Neuronal stem cell (in vitro differentiated cells): ENCODE measurements at regions not wholly inside any gene's neighbourhood (a gene's known extent, or its start where the extent isn't known, plus 50 kb on each side); places are given as distances from the start of the nearest gene placed in this dataset.

Experiments used
- DNase-seq: peaks from one replicate; pipeline ENCODE4 v3.0.0-alpha.2; 2013; ENCODE audit warnings: low spot score
- H2AFZ ChIP-seq: one replicate; pipeline ENCODE4 v1.6.1; 2013; ENCODE audit warnings: mild to moderate bottlenecking, low read length, inconsistent platforms
- H2AK5ac ChIP-seq: 2 replicates; pipeline ENCODE4 v1.6.1; 2013; ENCODE audit warnings: low read depth, mild to moderate bottlenecking, inconsistent platforms, low read length, moderate library complexity, mixed read lengths
- H2BK120ac ChIP-seq: 2 replicates; pipeline ENCODE4 v1.6.1; 2013; ENCODE audit warnings: low read depth, mild to moderate bottlenecking, inconsistent platforms, low read length, moderate library complexity, mixed read lengths
- H2BK12ac ChIP-seq: one replicate; pipeline ENCODE4 v1.6.1; 2013; ENCODE audit warnings: low read length, inconsistent platforms
- H2BK15ac ChIP-seq: 2 replicates; pipeline ENCODE4 v1.6.1; 2013; ENCODE audit warnings: mild to moderate bottlenecking, low read length, inconsistent platforms, mixed read lengths
- H2BK5ac ChIP-seq: one replicate; pipeline ENCODE4 v1.6.1; 2013; ENCODE audit warnings: inconsistent platforms, mild to moderate bottlenecking, low read length, moderate library complexity
- H3K14ac ChIP-seq: one replicate; pipeline ENCODE4 v1.6.1; 2013; ENCODE audit warnings: low read length, inconsistent platforms
- H3K18ac ChIP-seq: 2 replicates; pipeline ENCODE4 v1.6.1; 2013; ENCODE audit warnings: low read length, inconsistent platforms
- H3K23ac ChIP-seq: 2 replicates; pipeline ENCODE4 v1.6.1; 2013; ENCODE audit warnings: low read depth, mild to moderate bottlenecking, mixed read lengths, low read length, inconsistent platforms; ENCODE audit not compliant: poor library complexity
- H3K27ac ChIP-seq: replicated peaks from 3 replicates; pipeline ENCODE4 v1.5.1; 2013; ENCODE audit warnings: low read length, inconsistent platforms
- H3K27me3 ChIP-seq, 3 experiments: 2 replicates each; pipeline ENCODE4 v1.6.1; 2013; ENCODE audit warnings: low read length in 3 of 3, mild to moderate bottlenecking in 2 of 3, inconsistent platforms in 1 of 3, low read depth in 1 of 3, mixed read lengths in 1 of 3, moderate library complexity in 1 of 3; ENCODE audit not compliant: control insufficient read depth in 3 of 3, insufficient read depth in 3 of 3
- H3K36me3 ChIP-seq, 2 donors: replicated peaks in 1 of 2; 2 replicates each; pipeline ENCODE4 v1.6.1; 2013; ENCODE audit warnings: low read length in 2 of 2; ENCODE audit not compliant: control insufficient read depth in 2 of 2, insufficient read depth in 2 of 2
- H3K4ac ChIP-seq: 2 replicates; pipeline ENCODE4 v1.6.1; 2013; ENCODE audit warnings: inconsistent platforms, mild to moderate bottlenecking, low read length, moderate library complexity
- H3K4me1 ChIP-seq, 2 donors: 1 replicate in 1 of 2; 2 replicates in 1 of 2; pipeline ENCODE4 v1.6.1; 2013; ENCODE audit warnings: low read length in 2 of 2, low read depth in 1 of 2; ENCODE audit not compliant: control insufficient read depth in 2 of 2, insufficient read depth in 1 of 2
- H3K4me2 ChIP-seq: one replicate; pipeline ENCODE4 v1.6.1; 2013; ENCODE audit warnings: mild to moderate bottlenecking, low read length, inconsistent platforms; ENCODE audit not compliant: insufficient read depth, poor library complexity, severe bottlenecking
- H3K4me3 ChIP-seq, 2 donors: 2 replicates each; pipeline ENCODE4 v1.5.1; 2013; ENCODE audit warnings: low read length in 2 of 2, mild to moderate bottlenecking in 2 of 2, inconsistent platforms in 1 of 2, moderate library complexity in 1 of 2
- H3K79me1 ChIP-seq: one replicate; pipeline ENCODE4 v1.6.1; 2013; ENCODE audit warnings: low read depth, mild to moderate bottlenecking, inconsistent platforms, low read length, moderate library complexity
- H3K9ac ChIP-seq: one replicate; pipeline ENCODE4 v1.6.1; 2013; ENCODE audit warnings: mild to moderate bottlenecking, low read depth, low read length, inconsistent platforms; ENCODE audit not compliant: poor library complexity
- H3K9me3 ChIP-seq, 2 donors: replicated peaks in 1 of 2; 2 replicates each; pipeline versions ENCODE3 to v1.6.1; 2013; ENCODE audit warnings: low read length in 2 of 2, mild to moderate bottlenecking in 2 of 2, inconsistent platforms in 1 of 2, low read depth in 1 of 2, mixed read lengths in 1 of 2, moderate library complexity in 1 of 2; ENCODE audit not compliant: control insufficient read depth in 2 of 2, insufficient read depth in 1 of 2
- H4K8ac ChIP-seq: one replicate; pipeline ENCODE4 v1.6.1; 2013; ENCODE audit warnings: low read depth, mild to moderate bottlenecking, inconsistent platforms, low read length, moderate library complexity
- H4K91ac ChIP-seq: one replicate; pipeline ENCODE4 v1.6.1; 2013; ENCODE audit warnings: low read length, low read depth, mild to moderate bottlenecking, inconsistent platforms; ENCODE audit not compliant: poor library complexity
- WGBS, 2 donors: extraction: QIAGEN DNeasy Blood & Tissue Kit; methylation state at CpG; one replicate each; pipeline ENCODE4 v1.1.7; 2013; ENCODE audit warnings: missing lambda C conversion rate in 2 of 2, mixed read lengths in 1 of 2; ENCODE audit not compliant: insufficient read length in 2 of 2, insufficient replicate concordance in 1 of 2; ENCODE audit errors: extremely low coverage in 2 of 2; 5-methylcytosine and 5-hydroxymethylcytosine counted together

DNA sequence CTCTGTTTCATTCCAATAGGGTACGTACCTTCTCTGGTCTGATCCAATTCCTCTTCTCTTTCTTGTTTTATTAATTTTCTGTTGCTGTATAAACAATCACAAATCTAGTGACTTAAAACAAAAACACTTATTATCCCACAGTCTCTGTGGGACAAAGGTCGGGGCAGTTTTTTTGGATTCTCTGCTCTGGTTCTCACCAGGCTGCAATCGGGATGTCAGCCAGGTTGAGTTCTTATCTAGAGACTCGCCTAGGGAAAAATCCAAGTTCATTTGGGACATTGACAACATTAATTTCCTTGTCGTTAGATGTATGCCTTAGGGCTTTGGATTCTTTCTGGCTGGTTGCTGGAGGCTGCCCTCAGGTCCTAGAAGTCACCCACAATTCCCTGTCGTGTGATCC is 430.5 kb upstream of the RORB start:
- Histone ChIP-seq H3K4me1 (no peaks in the 10 kb centered on the region), H2BK12ac (no peak overlapping the region), H3K27ac (no peak overlapping the region), H2BK5ac (no peak overlapping the region), H2BK120ac (no peak overlapping the region), H2AK5ac (no peak overlapping the region), H3K23ac (no peak overlapping the region), H3K36me3 (no peaks in the 10 kb centered on the region), H3K9me3 (no peaks in the 10 kb centered on the region), H3K14ac (no peak overlapping the region), H3K4me3 (no peak overlapping the region), H3K79me1 (no peaks in the 10 kb centered on the region), H3K27me3 (no peaks in the 10 kb centered on the region), H3K4me2 (no peak overlapping the region), H3K9ac (no peak overlapping the region), H3K18ac (no peak overlapping the region), H3K4ac (no peak overlapping the region), H4K91ac (no peak overlapping the region), H2AFZ (no peak overlapping the region), H4K8ac (no peak overlapping the region), H2BK15ac (no peak overlapping the region)
- no CpG with 5 or more reads among the region's 6 CpGs for WGBS, 2 donors
- no peak for DNase-seq

DNA sequence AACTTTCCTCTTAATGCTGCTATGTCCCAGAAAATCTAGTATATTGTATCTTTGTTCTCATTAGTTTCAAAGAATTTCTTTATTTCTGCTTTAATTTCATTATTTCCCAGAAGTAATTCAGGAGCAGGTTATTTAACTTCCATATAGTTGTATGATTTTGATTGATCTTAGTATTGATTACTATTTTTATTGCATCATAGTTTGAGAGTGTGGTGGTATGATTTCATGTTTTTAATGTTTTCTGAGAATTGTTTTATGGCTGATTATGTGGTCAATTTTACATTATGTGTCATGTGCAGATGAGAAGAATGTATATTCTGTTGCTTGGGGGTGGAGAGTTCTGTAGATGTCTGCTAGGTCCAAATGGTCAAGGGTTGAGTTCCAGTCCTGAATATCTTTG is 425.6 kb upstream of the RORB start:
- no peak overlapping the region for H4K8ac ChIP-seq
- no peak overlapping the region for H3K23ac ChIP-seq
- no peak overlapping the region for H3K4me2 ChIP-seq
- no peak overlapping the region for H3K4ac ChIP-seq
- H2AK5ac ChIP-seq: no peak overlapping the region
- no peaks in the 10 kb centered on the region for H3K4me1 ChIP-seq
- H3K36me3 ChIP-seq: no peaks in the 10 kb centered on the region
- no peak overlapping the region for H2BK120ac ChIP-seq
- H2BK15ac ChIP-seq: no peak overlapping the region
- no peak overlapping the region for H3K18ac ChIP-seq
- H3K79me1 ChIP-seq: peaks cover 2% of the 10 kb centered on the region
- H3K27me3 ChIP-seq: no peaks in the 10 kb centered on the region
- no peaks in the 10 kb centered on the region for H3K9me3 ChIP-seq
- no peak overlapping the region for H3K9ac ChIP-seq
- H2BK5ac ChIP-seq: no peak overlapping the region
- no peak overlapping the region for H3K14ac ChIP-seq
- no peak overlapping the region for H4K91ac ChIP-seq
- H2AFZ ChIP-seq: no peak overlapping the region
- H3K27ac ChIP-seq: no peak overlapping the region
- H3K4me3 ChIP-seq: no peak overlapping the region
- no peak overlapping the region for H2BK12ac ChIP-seq
- no peak for DNase-seq

DNA sequence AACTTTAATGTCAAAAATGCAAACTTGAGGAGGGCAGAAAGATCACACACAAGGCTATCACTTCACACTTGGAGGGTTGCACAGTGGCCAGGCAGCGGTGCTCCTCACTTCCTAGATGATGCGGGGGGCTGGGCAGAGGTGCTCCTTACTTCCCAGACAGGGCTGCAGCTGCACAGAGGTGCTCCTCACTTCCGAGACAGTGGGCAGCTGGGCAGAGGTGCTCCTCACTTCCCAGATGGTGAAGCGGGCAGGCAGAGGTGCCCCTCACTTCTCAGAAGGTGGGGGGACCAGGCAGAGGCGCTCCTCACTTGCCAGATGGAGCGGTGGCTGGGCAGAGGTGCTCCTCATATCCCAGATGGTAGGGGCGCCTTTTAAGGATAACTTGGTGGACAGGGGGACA is 423.2 kb upstream of the RORB start:
- H3K23ac ChIP-seq: no peak overlapping the region
- H2AFZ ChIP-seq: no peak overlapping the region
- no peak overlapping the region for H3K14ac ChIP-seq
- peaks cover 0 to 5% of the 10 kb centered on the region in 2 donors for H3K4me1 ChIP-seq
- no peak overlapping the region for H2BK12ac ChIP-seq
- no peak for DNase-seq
- no peak overlapping the region for H3K27ac ChIP-seq
- H3K9me3 ChIP-seq: no peaks in the 10 kb centered on the region
- no peak overlapping the region for H3K18ac ChIP-seq
- peaks cover 2% of the 10 kb centered on the region for H3K79me1 ChIP-seq
- no peaks in the 10 kb centered on the region for H3K27me3 ChIP-seq
- H2BK5ac ChIP-seq: no peak overlapping the region
- H3K4me3 ChIP-seq: no peak overlapping the region
- H3K4ac ChIP-seq: no peak overlapping the region
- H3K4me2 ChIP-seq: no peak overlapping the region
- no peak overlapping the region for H4K91ac ChIP-seq
- H2BK120ac ChIP-seq: no peak overlapping the region
- H2BK15ac ChIP-seq: no peak overlapping the region
- H3K9ac ChIP-seq: no peak overlapping the region
- H4K8ac ChIP-seq: no peak overlapping the region
- WGBS, 2 donors: no CpG with 5 or more reads among the region's 7 CpGs
- no peaks in the 10 kb centered on the region for H3K36me3 ChIP-seq
- H2AK5ac ChIP-seq: no peak overlapping the region

DNA sequence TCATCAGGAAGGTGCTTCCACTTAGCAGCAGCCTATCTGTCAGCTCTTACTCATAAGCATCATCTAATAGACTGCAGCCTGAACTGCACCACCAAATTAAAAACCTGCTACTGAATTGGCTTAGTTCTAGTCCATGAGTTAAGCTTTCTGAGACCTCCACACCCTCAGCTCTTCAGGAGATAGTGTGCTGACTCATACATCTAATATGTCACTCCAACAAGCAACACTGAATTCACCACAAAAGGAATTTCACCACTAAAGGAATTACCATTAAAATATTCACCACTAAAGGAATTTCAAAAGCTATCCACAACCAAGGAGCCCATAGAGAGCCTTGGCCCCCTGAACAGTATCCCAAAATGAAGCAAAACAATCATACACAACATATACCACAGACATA is 418.5 kb upstream of the RORB start:
- Histone ChIP-seq H3K4me3 (no peak overlapping the region), H3K27me3 (no peaks in the 10 kb centered on the region), H3K4me1 (peaks cover 0 to 5% of the 10 kb centered on the region in 2 donors), H3K14ac (no peak overlapping the region), H2BK12ac (no peak overlapping the region), H3K4me2 (no peak overlapping the region), H2BK15ac (no peak overlapping the region), H2AK5ac (no peak overlapping the region), H4K91ac (no peak overlapping the region), H2BK5ac (no peak overlapping the region), H3K36me3 (no peaks in the 10 kb centered on the region), H3K23ac (no peak overlapping the region), H2BK120ac (no peak overlapping the region), H4K8ac (no peak overlapping the region), H3K18ac (no peak overlapping the region), H3K9ac (no peak overlapping the region), H3K79me1 (peaks cover 2% of the 10 kb centered on the region), H2AFZ (no peak overlapping the region), H3K9me3 (no peaks in the 10 kb centered on the region), H3K4ac (no peak overlapping the region), H3K27ac (no peak overlapping the region)
- no peak for DNase-seq
